Spinal cord (tissue), 9 donors: ENCODE measurements at regions not wholly inside any gene's neighbourhood (a gene's known extent, or its start where the extent isn't known, plus 50 kb on each side); places are given as distances from the start of the nearest gene placed in this dataset.

Source experiments
- DNase-seq, 6 donors: peaks; one replicate each; pipeline versions ENCODE4 v3.0.0 to v3.0.0-alpha.2; 2013 to 2015; ENCODE audit warnings: low spot score in 6 of 6, low read depth in 4 of 6
- H3K27ac ChIP-seq: one replicate; pipeline ENCODE4 v1.5.1; 2013; ENCODE audit warnings: low read depth, low read length, control low read depth
- H3K27me3 ChIP-seq: one replicate; pipeline ENCODE4 v1.6.1; 2013; ENCODE audit warnings: low read length; ENCODE audit not compliant: control insufficient read depth, insufficient read depth
- H3K36me3 ChIP-seq: one replicate; pipeline ENCODE4 v1.6.1; 2013; ENCODE audit warnings: low read length; ENCODE audit not compliant: control insufficient read depth, insufficient read depth
- H3K4me1 ChIP-seq: one replicate; pipeline ENCODE4 v1.6.1; 2013; ENCODE audit warnings: low read length; ENCODE audit not compliant: control insufficient read depth, insufficient read depth
- H3K4me3 ChIP-seq: one replicate; pipeline ENCODE4 v1.5.1; 2013; ENCODE audit warnings: low read depth, low read length, control low read depth
- H3K9me3 ChIP-seq: one replicate; pipeline ENCODE4 v1.6.1; 2013; ENCODE audit warnings: low read length; ENCODE audit not compliant: control insufficient read depth, insufficient read depth
- WGBS: methylation state at CpG from one replicate; pipeline ENCODE4 v1.1.5; 2013; ENCODE audit warnings: missing lambda C conversion rate; ENCODE audit not compliant: insufficient coverage; 5-methylcytosine and 5-hydroxymethylcytosine counted together
- donor health status: healthy.

GRCh38 chr7:155371331-155371883 lies 73.7 kb downstream of the INSIG1 start:
- 14% methylated on average over 19 of the region's 21 CpGs for WGBS
- Histone ChIP-seq H3K36me3 (no peaks in the 10 kb centered on the region), H3K4me1 (peaks cover 39% of the 10 kb centered on the region), H3K4me3 (no peak overlapping the region), H3K27ac (no peak overlapping the region), H3K27me3 (peaks cover 72% of the 10 kb centered on the region), H3K9me3 (no peaks in the 10 kb centered on the region)
- DNase-seq: no peak

- H3K9me3 ChIP-seq: no peaks in the 10 kb centered on the region
- H3K4me3 ChIP-seq: no peak overlapping the region
- H3K36me3 ChIP-seq: no peaks in the 10 kb centered on the region
Observed at GRCh38 chr7:155371884-155372781, 74.5 kb downstream of the INSIG1 start.

GRCh38 chr7:155372782-155373358 lies 75.2 kb downstream of the INSIG1 start:
- DNase-seq: peak in 1 of 6 donors; percentile 7
- no peak overlapping the region for H3K4me3 ChIP-seq

More at GRCh38 chr7:155371884-155372781, 74.5 kb downstream of the INSIG1 start:
- peak in 1 of 6 donors; percentile 14 for DNase-seq
- H3K4me1 ChIP-seq: peaks cover 39% of the 10 kb centered on the region
- 2% methylated on average over 82 of the region's 82 CpGs for whole genome bisulfite sequencing
- H3K27me3 ChIP-seq: peaks cover 79% of the 10 kb centered on the region
- no peak overlapping the region for H3K27ac ChIP-seq

GRCh38 chr7:155373359-155374273 lies 75.9 kb downstream of the INSIG1 start:
- H3K4me1 ChIP-seq: peaks cover 46% of the 10 kb centered on the region
- H3K27ac ChIP-seq: no peak overlapping the region
- no peak overlapping the region for H3K4me3 ChIP-seq
- peaks cover 94% of the 10 kb centered on the region for H3K27me3 ChIP-seq
- H3K36me3 ChIP-seq: no peaks in the 10 kb centered on the region
- no peaks in the 10 kb centered on the region for H3K9me3 ChIP-seq
- 1% methylated on average over 53 of the region's 62 CpGs for WGBS
- peak in 1 of 6 donors; percentile 55 for DNase-seq

More at GRCh38 chr7:155372782-155373358, 75.2 kb downstream of the INSIG1 start:
- 1% methylated on average over 20 of the region's 28 CpGs for WGBS
- Histone ChIP-seq H3K9me3 (no peaks in the 10 kb centered on the region), H3K4me1 (peaks cover 44% of the 10 kb centered on the region), H3K27me3 (peaks cover 87% of the 10 kb centered on the region), H3K27ac (no peak overlapping the region), H3K36me3 (no peaks in the 10 kb centered on the region)

- Histone ChIP-seq H3K36me3 (no peaks in the 10 kb centered on the region), H3K9me3 (no peaks in the 10 kb centered on the region), H3K4me1 (peaks cover 46% of the 10 kb centered on the region), H3K27me3 (peaks cover 97% of the 10 kb centered on the region), H3K27ac (no peak overlapping the region), H3K4me3 (no peak overlapping the region)
- peak in 1 of 6 donors; percentile 38 for DNase-seq
- under 1% methylated on average over 95 of the region's 110 CpGs for WGBS
Observed at GRCh38 chr7:155374276-155375252, 76.9 kb downstream of the INSIG1 start.

GRCh38 chr7:155375337-155376277 lies 77.9 kb downstream of the INSIG1 start:
- H3K4me3 ChIP-seq: no peak overlapping the region

GRCh38 chr7:155377071-155377837 lies 79.6 kb downstream of the INSIG1 start:
- peaks cover 60% of the 10 kb centered on the region for H3K4me1 ChIP-seq
- DNase-seq: no peak
- H3K27me3 ChIP-seq: peaks cover 99% of the 10 kb centered on the region
- no peak overlapping the region for H3K4me3 ChIP-seq
- no peaks in the 10 kb centered on the region for H3K36me3 ChIP-seq
- H3K9me3 ChIP-seq: no peaks in the 10 kb centered on the region
- WGBS: 1% methylated on average over 9 of the region's 13 CpGs
- H3K27ac ChIP-seq: no peak overlapping the region

More at GRCh38 chr7:155375337-155376277, 77.9 kb downstream of the INSIG1 start:
- no peaks in the 10 kb centered on the region for H3K9me3 ChIP-seq
- 6% methylated on average over 8 of the region's 16 CpGs for whole genome bisulfite sequencing
- DNase-seq: peak in 1 of 6 donors; percentile 35
- peaks cover 99% of the 10 kb centered on the region for H3K27me3 ChIP-seq
- H3K36me3 ChIP-seq: no peaks in the 10 kb centered on the region
- peaks cover 52% of the 10 kb centered on the region for H3K4me1 ChIP-seq
- no peak overlapping the region for H3K27ac ChIP-seq
